GM12873 (cell line): ENCODE measurements at regions not wholly inside any gene's neighbourhood (a gene's known extent, or its start where the extent isn't known, plus 50 kb on each side); places are given as distances from the start of the nearest gene placed in this dataset.

Source experiments
- CTCF ChIP-seq: IDR thresholded peaks from 2 replicates; pipeline ENCODE4 v1.5.1; 2012; ENCODE audit warnings: low read depth, mild to moderate bottlenecking, moderate library complexity, low read length, control low read depth; ENCODE audit not compliant: insufficient read depth; ENCODE audit errors: missing control alignments

- TF ChIP-seq CTCF = no peak
These were observed 61.2 kb upstream of the MIR17HG start for GRCh38 chr13:91286317-91286716.

DNA sequence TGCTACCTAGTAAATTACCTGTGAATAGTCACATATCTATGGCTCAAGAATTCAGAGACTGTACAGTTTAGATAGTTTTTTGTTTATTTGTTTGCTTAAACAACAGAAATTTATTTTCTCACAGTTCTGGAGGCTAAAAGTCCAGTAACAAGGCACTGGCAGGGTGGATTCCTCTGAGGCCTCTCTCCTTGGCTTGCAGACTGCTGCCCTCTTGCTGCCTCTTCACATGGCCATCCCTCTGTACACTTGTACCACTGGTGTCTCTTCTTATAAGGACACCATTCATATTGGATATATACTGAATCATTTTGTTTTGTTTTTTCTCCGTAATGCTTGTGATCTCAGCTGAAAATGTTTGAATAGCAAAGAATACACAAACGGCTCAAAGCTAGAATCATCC lies 56.4 kb upstream of the MIR17HG start:
- no peak for TF ChIP-seq CTCF

GRCh38 chr13:91292630-91293221 lies 54.8 kb upstream of the MIR17HG start:
- no peak for TF ChIP-seq CTCF

- no peak for TF ChIP-seq CTCF
These were observed 51.6 kb upstream of the MIR17HG start for GRCh38 chr13:91295712-91296410.

DNA sequence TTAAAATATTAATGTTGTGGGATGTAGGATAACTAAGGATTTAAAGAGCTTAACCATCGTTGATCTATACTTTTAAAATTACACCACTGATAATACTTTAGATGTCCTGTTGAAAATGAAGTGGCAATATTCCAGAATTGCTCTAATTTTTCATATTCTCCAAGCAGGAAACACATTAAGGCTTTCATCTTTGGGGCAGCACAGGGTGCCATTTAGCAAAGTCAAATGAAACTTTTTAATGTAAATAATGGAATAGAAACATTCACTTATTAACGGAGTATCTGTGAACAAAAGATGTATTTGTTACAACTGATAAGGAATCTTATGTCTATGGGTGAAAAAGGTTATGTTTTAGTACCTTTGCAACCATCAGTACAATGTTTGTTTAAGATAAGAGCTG lies 50.0 kb upstream of the MIR17HG start:
- TF ChIP-seq CTCF = no peak
